HepG2 (cell line): ENCODE measurements at regions not wholly inside any gene's neighbourhood (a gene's known extent, or its start where the extent isn't known, plus 50 kb on each side); places are given as distances from the start of the nearest gene placed in this dataset.
"Not testable (repeated sequence)": the region's sequence is repeated elsewhere in the genome, so short reads cannot be mapped to it uniquely, and the experiment has no call there.

Source experiments
- ATAC-seq: fragments of 200-7000 bp; cut with Tn5 transposase; 3 replicates; pipeline ENCODE4 v1.9.1; 2020; ENCODE audit warnings: mild to moderate bottlenecking, moderate library complexity
- BruUV-seq: library from RNA; stranded (reverse); fragments of 400-500 nt; replicated peaks from 2 replicates; lab custom pipeline; 2021; lab: Mats Ljungman, UMichigan
- CTCF ChIA-PET: fragments of 300-600 bp; formaldehyde crosslinking; extraction: SDS; loops from one replicate; lab custom pipeline; 2021; ENCODE audit warnings: low total read pairs, inconsistent platforms, low intra/inter-chr PET ratio; lab: Yijun Ruan, JAX
- POLR2A ChIA-PET: fragments of 350-600 bp; sonication (Branson Sonifier 250); formaldehyde crosslinking; loops from one replicate; lab custom pipeline; 2020; ENCODE audit warnings: antibody characterized with exemption, inconsistent platforms; lab: Yijun Ruan, JAX
- DNase-seq: peaks from one replicate; pipeline ENCODE4 v3.0.0-alpha.2; 2015; ENCODE audit warnings: low spot score
- FAIRE-seq: peaks from 3 replicates; lab custom pipeline; 2011; peaks lifted over from hg19 to GRCh38; lab: Jason Lieb, UNC
- H2AFZ ChIP-seq: one replicate; pipeline ENCODE4 v1.6.1; 2011; ENCODE audit warnings: low read length, inconsistent platforms
- H3K27ac ChIP-seq: fragments of 300-600 bp; 3 replicates; pipeline ENCODE4 v1.8.0; 2011; ENCODE audit warnings: mixed run types, mild to moderate bottlenecking, mixed read lengths, low read length, inconsistent platforms; ENCODE audit not compliant: insufficient read depth; ENCODE audit errors: extremely low read length
- H3K27me3 ChIP-seq, 2 experiments: fragments of 200-600 bp in 1 of 2; 2 replicates in 1 of 2; 3 replicates in 1 of 2; pipeline versions ENCODE4 v1.6.0 to v1.8.0; 2011; ENCODE audit warnings: low read length in 2 of 2, mild to moderate bottlenecking in 2 of 2, moderate library complexity in 2 of 2, inconsistent platforms in 1 of 2; ENCODE audit not compliant: insufficient read depth in 2 of 2, control insufficient read depth in 1 of 2
- H3K36me3 ChIP-seq, 2 experiments: fragments of 200-600 bp in 1 of 2; replicated peaks in 1 of 2; 2 replicates in 1 of 2; 3 replicates in 1 of 2; pipeline versions ENCODE4 v1.5.1 to v1.8.0; 2011; ENCODE audit warnings: low read length in 2 of 2, inconsistent platforms in 1 of 2; ENCODE audit not compliant: insufficient read depth in 2 of 2, control insufficient read depth in 1 of 2
- H3K4me1 ChIP-seq: 2 replicates; pipeline ENCODE4 v1.5.1; 2012; ENCODE audit warnings: low read length, inconsistent platforms; ENCODE audit not compliant: insufficient read depth
- H3K4me2 ChIP-seq: 2 replicates; pipeline ENCODE4 v1.6.0; 2011; ENCODE audit warnings: low read depth, low read length, inconsistent platforms
- H3K4me3 ChIP-seq, 3 experiments: fragments of 200-600 bp in 1 of 3; sonication (generic), shearing (Covaris generic) in 1 of 3; replicated peaks in 1 of 3; 2 replicates each; pipeline ENCODE4 v1.5.1; 2011 to 2016; ENCODE audit warnings: low read length in 3 of 3, inconsistent platforms in 2 of 3, low read depth in 2 of 3, mild to moderate bottlenecking in 2 of 3, control low read depth in 1 of 3, mixed read lengths in 1 of 3; ENCODE audit not compliant: insufficient read depth in 1 of 3
- H3K79me2 ChIP-seq: one replicate; pipeline ENCODE4 v1.6.1; 2011; ENCODE audit warnings: low read length, inconsistent platforms; ENCODE audit not compliant: insufficient read depth
- H3K9ac ChIP-seq: 2 replicates; pipeline ENCODE4 v1.6.0; 2011; ENCODE audit warnings: mild to moderate bottlenecking, low read depth, low read length, inconsistent platforms; ENCODE audit not compliant: insufficient read depth
- H3K9me3 ChIP-seq: 2 replicates; pipeline ENCODE4 v1.5.1; 2012; ENCODE audit warnings: mild to moderate bottlenecking, low read length
- H4K20me1 ChIP-seq: 2 replicates; pipeline ENCODE4 v1.6.0; 2011; ENCODE audit warnings: inconsistent platforms, mild to moderate bottlenecking, low read length, moderate library complexity; ENCODE audit not compliant: insufficient read depth
- AKAP8 ChIP-seq: sonication (generic); formaldehyde crosslinking; IDR thresholded peaks from 2 replicates; pipeline ENCODE4 v1.5.1; 2020; ENCODE audit warnings: mild to moderate bottlenecking, missing genetic modification reagents
- ATF7 ChIP-seq, 2 experiments: fragments of 450-650 bp in 1 of 2; sonication (generic) in 1 of 2; formaldehyde crosslinking in 1 of 2; IDR thresholded peaks; 2 replicates each; pipeline versions ENCODE4 v1.4.0 to v1.6.1; 2016 to 2020; ENCODE audit warnings: antibody characterized with exemption in 1 of 2, mild to moderate bottlenecking in 1 of 2, missing genetic modification reagents in 1 of 2
- DPF2 ChIP-seq: sonication (generic); formaldehyde crosslinking; IDR thresholded peaks from 2 replicates; pipeline ENCODE4 v1.4.0; 2020; ENCODE audit warnings: mild to moderate bottlenecking, low read depth, missing genetic modification reagents, borderline replicate concordance
- KMT2B ChIP-seq: IDR thresholded peaks from 2 replicates; pipeline ENCODE4 v1.6.1; 2016; ENCODE audit warnings: missing genetic modification reagents, missing compliant biosample characterization
- MIER3 ChIP-seq: IDR thresholded peaks from 2 replicates; pipeline ENCODE4 v1.6.1; 2016; ENCODE audit warnings: missing compliant biosample characterization, borderline replicate concordance
- TBP ChIP-seq: sonication (generic); formaldehyde crosslinking; IDR thresholded peaks from 2 replicates; pipeline ENCODE4 v1.5.0; 2020; ENCODE audit warnings: missing genetic modification reagents
- ZBTB7A ChIP-seq: sonication (generic); formaldehyde crosslinking; IDR thresholded peaks from 2 replicates; pipeline ENCODE4 v1.8.0; 2022; ENCODE audit warnings: mild to moderate bottlenecking, missing genetic modification reagents
- ZFP36 ChIP-seq: fragments of 150-350 bp; IDR thresholded peaks from 2 replicates; pipeline ENCODE4 v1.6.1; 2018; ENCODE audit warnings: borderline replicate concordance, low read length, low read depth; ENCODE audit not compliant: partially characterized antibody
- ZNF407 ChIP-seq: sonication (generic); formaldehyde crosslinking; IDR thresholded peaks from one replicate; pipeline ENCODE4 v1.5.1; 2020; ENCODE audit warnings: mild to moderate bottlenecking, missing genetic modification reagents; ENCODE audit errors: not compliant biosample characterization
- ZNF615 ChIP-seq: sonication (generic); formaldehyde crosslinking; IDR thresholded peaks from 2 replicates; pipeline ENCODE4 v1.5.0; 2020; ENCODE audit warnings: mild to moderate bottlenecking, missing genetic modification reagents, borderline replicate concordance
- WGBS: methylation state at CpG from one replicate; pipeline ENCODE4 v1.1.6; 2017; ENCODE audit warnings: low lambda C conversion rate; 5-methylcytosine and 5-hydroxymethylcytosine counted together
- in situ Hi-C: cut with HindIII; loops from 2 replicates; pipeline ENCODE4 v1.10.0; 2017; ENCODE audit warnings: low pct_unique_long_range_greater_than_20kb; ENCODE audit not compliant: extremely low pct_ligation_motif_present
- intact Hi-C: fragments of 100-400 bp; cut with micrococcal nuclease; formaldehyde crosslinking; loops from one replicate; pipeline ENCODE4 v1.10.0; 2022; ENCODE audit not compliant: unreplicated experiment

- H3K4me3 ChIP-seq, CTCF ChIA-PET, BruUV-seq, intact Hi-C loops, DNase-seq, H3K27me3 ChIP-seq, H2AFZ ChIP-seq, H4K20me1 ChIP-seq, in situ Hi-C loops, H3K36me3 ChIP-seq, ATAC-seq, H3K79me2 ChIP-seq, FAIRE-seq, H3K4me1 ChIP-seq, H3K9ac ChIP-seq, H3K27ac ChIP-seq, POLR2A ChIA-PET: not testable (repeated sequence)
- 11% methylated on average over 3 of the region's 3 CpGs for WGBS
- peaks cover 86% of the 10 kb centered on the region for H3K9me3 ChIP-seq
- TF ChIP-seq ZFP36: peak; percentile 63
- TF ChIP-seq, all 625 proteins: peak for 1; not testable (repeated sequence) for 624
- not testable (repeated sequence) for H3K4me2 ChIP-seq
Measured at GRCh38 chr4:14002331-14002730, 374.8 kb upstream of the BOD1L1 start.

GRCh38 chr4:14008494-14008893 is 381.0 kb upstream of the BOD1L1 start:
- H4K20me1 ChIP-seq: no peaks in the 10 kb centered on the region
- H3K27me3 ChIP-seq: no peaks in the 10 kb centered on the region; a peak in 1 of 5 replicates
- no peak for DNase-seq
- no peak for ATAC-seq
- ChIA-PET CTCF (no interaction called here), POLR2A (no interaction called here)
- H3K9ac ChIP-seq: no peak overlapping the region
- H3K36me3 ChIP-seq: no peaks in the 10 kb centered on the region
- intact Hi-C loops: no loop called here
- 14% methylated on average over 3 of the region's 3 CpGs for WGBS
- no peak overlapping the region for H3K4me3 ChIP-seq
- no peaks in the 10 kb centered on the region for H3K79me2 ChIP-seq
- no TSS peak for BruUV-seq
- H2AFZ ChIP-seq: no peak overlapping the region
- no peak for FAIRE-seq
- in situ Hi-C loops: no loop called here
- peaks cover 28% of the 10 kb centered on the region for H3K9me3 ChIP-seq
- no peaks in the 10 kb centered on the region for H3K4me1 ChIP-seq
- no peak overlapping the region for H3K4me2 ChIP-seq
- no peak for TF ChIP-seq ATF7 (IDR thresholded peaks at IDR 0.05)
- no peak for TF ChIP-seq ATF7 (CRISPR knock-in tag; IDR thresholded peaks at IDR 0.05)
- no peak for TF ChIP-seq ZNF407
- no peak for TF ChIP-seq MIER3 (CRISPR knock-in tag)
- no peak for TF ChIP-seq KMT2B (CRISPR knock-in tag)
- no peak for TF ChIP-seq DPF2 (CRISPR knock-in tag)
- no peak for TF ChIP-seq TBP (CRISPR knock-in tag)
- TF ChIP-seq ZNF615: no peak
- TF ChIP-seq AKAP8: no peak
- no peak for TF ChIP-seq ZBTB7A
- no peak overlapping the region for H3K27ac ChIP-seq
